ENCODE measurements at regions not wholly inside any gene's neighbourhood (a gene's known extent, or its start where the extent isn't known, plus 50 kb on each side); places are given as distances from the start of the nearest gene placed in this dataset.
A peak's percentile ranks its signal among the peaks of the same experiment; 100 is the strongest.
"Not testable (repeated sequence)": the region's sequence is repeated elsewhere in the genome, so short reads cannot be mapped to it uniquely, and the experiment has no call there.

GRCh38 chr1:177634151-177634550 is 335.7 kb downstream of the SEC16B start:
- DNase-seq = not testable (repeated sequence)

GRCh38 chr1:177632923-177633615 is 336.8 kb downstream of the SEC16B start:
- DNase-seq = no peak

GRCh38 chr1:177631770-177632169 is 338.1 kb downstream of the SEC16B start:
- DNase-seq = no peak

GRCh38 chr1:177629526-177629925 is 340.3 kb downstream of the SEC16B start:
- no peak for DNase-seq

- no peak for DNase-seq
Observed at GRCh38 chr1:177627148-177627910, 342.5 kb downstream of the SEC16B start.

GRCh38 chr1:177620636-177621190 is 349.1 kb downstream of the SEC16B start:
- DNase-seq = peak; percentile 4

- DNase-seq = no peak
Observed at GRCh38 chr1:177615251-177615650, 354.6 kb downstream of the SEC16B start.

- no peak for DNase-seq
Observed at GRCh38 chr1:177611402-177611801, 358.5 kb downstream of the SEC16B start.

GRCh38 chr1:177609953-177610352 is 359.9 kb downstream of the SEC16B start:
- no peak for DNase-seq

GRCh38 chr1:177600936-177601335 is 368.9 kb downstream of the SEC16B start:
- no peak for DNase-seq

GRCh38 chr1:177600321-177600720 is 369.5 kb downstream of the SEC16B start:
- no peak for DNase-seq

- no peak for DNase-seq
Observed at GRCh38 chr1:177597393-177597792, 372.5 kb downstream of the SEC16B start.

GRCh38 chr1:177596485-177596884 is 373.4 kb downstream of the SEC16B start:
- no peak for DNase-seq

GRCh38 chr1:177593105-177593504 is 376.8 kb downstream of the SEC16B start:
- DNase-seq = no peak

GRCh38 chr1:177592624-177593023 is 377.2 kb downstream of the SEC16B start:
- no peak for DNase-seq

- no peak for DNase-seq
Observed at GRCh38 chr1:177591155-177591554, 378.7 kb downstream of the SEC16B start.

- no peak for DNase-seq
Observed at GRCh38 chr1:177589166-177589565, 380.7 kb downstream of the SEC16B start.

GRCh38 chr1:177586429-177586828 is 383.4 kb downstream of the SEC16B start:
- peak; percentile 76 for DNase-seq

- no peak for DNase-seq
Observed at GRCh38 chr1:177585302-177586220, 384.3 kb downstream of the SEC16B start.

GRCh38 chr1:177573901-177574300 is 396.0 kb downstream of the SEC16B start:
- DNase-seq = no peak

GRCh38 chr1:177571485-177572076 is 398.3 kb downstream of the SEC16B start:
- DNase-seq = no peak

GRCh38 chr1:177571076-177571475 is 398.8 kb downstream of the SEC16B start:
- no peak for DNase-seq

Measured in fibroblast of skin of scalp (primary cell).